ENCODE measurements at regions not wholly inside any gene's neighbourhood (a gene's known extent, or its start where the extent isn't known, plus 50 kb on each side); places are given as distances from the start of the nearest gene placed in this dataset.
A peak's percentile ranks its signal among the peaks of the same experiment; 100 is the strongest.

DNA sequence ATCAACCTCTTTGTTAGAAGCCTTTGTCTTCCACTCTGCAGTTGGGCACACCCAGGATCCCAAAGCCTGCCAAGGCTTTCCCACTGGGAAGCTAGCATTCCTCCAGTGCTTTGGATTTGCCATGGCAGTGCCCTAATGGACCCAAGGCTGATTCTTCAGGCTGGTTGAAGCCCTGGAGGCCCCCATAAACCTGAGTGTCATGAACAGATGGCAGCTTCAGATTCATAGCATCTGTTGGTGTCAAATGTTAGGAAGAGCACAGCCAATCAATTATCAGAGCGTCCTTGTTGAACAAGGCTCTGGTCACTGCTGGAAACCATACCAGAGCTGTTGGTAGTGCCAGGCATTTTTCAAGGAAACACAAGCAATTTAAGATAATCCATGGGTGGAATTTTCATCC is 241.1 kb upstream of the KLF4 start:
- Mint-ChIP-seq H3K27me3 (ENCODE audit: unreplicated experiment) (no peaks in the 10 kb centered on the region), H3K4me3 (ENCODE audit: unreplicated experiment) (no peak overlapping the region), H3K4me1 (ENCODE audit: unreplicated experiment) (peaks cover 16% of the 10 kb centered on the region), H3K9me3 (ENCODE audit: unreplicated experiment) (no peaks in the 10 kb centered on the region), H3K27ac (ENCODE audit: unreplicated experiment) (no peak overlapping the region), H3K36me3 (ENCODE audit: unreplicated experiment) (no peaks in the 10 kb centered on the region)
- no peak for TF ChIP-seq CTCF (IDR thresholded peaks at IDR 0.05)
- DNase-seq (ENCODE audit: extremely low spot score, unreplicated experiment), result no peak

GRCh38 chr9:107727086-107727780 is 237.7 kb upstream of the KLF4 start:
- Mint-ChIP-seq H3K36me3 (ENCODE audit: unreplicated experiment) (no peaks in the 10 kb centered on the region), H3K4me3 (ENCODE audit: unreplicated experiment) (no peak overlapping the region), H3K4me1 (ENCODE audit: unreplicated experiment) (peaks cover 6% of the 10 kb centered on the region), H3K9me3 (ENCODE audit: unreplicated experiment) (peaks cover 4% of the 10 kb centered on the region), H3K27me3 (ENCODE audit: unreplicated experiment) (peaks cover 4% of the 10 kb centered on the region), H3K27ac (ENCODE audit: unreplicated experiment) (peak overlapping the region; percentile 78)
- TF ChIP-seq CTCF (IDR thresholded peaks at IDR 0.05), result no peak
- no peak for DNase-seq (ENCODE audit: extremely low spot score, unreplicated experiment)

- H3K27ac Mint-ChIP-seq (ENCODE audit: unreplicated experiment), result no peak overlapping the region
- no peaks in the 10 kb centered on the region for H3K36me3 Mint-ChIP-seq (ENCODE audit: unreplicated experiment)
- H3K4me1 Mint-ChIP-seq (ENCODE audit: unreplicated experiment), result peaks cover 10% of the 10 kb centered on the region
- H3K4me3 Mint-ChIP-seq (ENCODE audit: unreplicated experiment), result no peak overlapping the region
- no peak for TF ChIP-seq CTCF (IDR thresholded peaks at IDR 0.05)
- H3K9me3 Mint-ChIP-seq (ENCODE audit: unreplicated experiment), result peaks cover 4% of the 10 kb centered on the region
- peaks cover 6% of the 10 kb centered on the region for H3K27me3 Mint-ChIP-seq (ENCODE audit: unreplicated experiment)
- DNase-seq (ENCODE audit: extremely low spot score, unreplicated experiment), result no peak
These were observed 233.4 kb upstream of the KLF4 start for GRCh38 chr9:107723015-107723414.

- Mint-ChIP-seq H3K27me3 (ENCODE audit: unreplicated experiment) (peaks cover 6% of the 10 kb centered on the region), H3K4me3 (ENCODE audit: unreplicated experiment) (no peak overlapping the region), H3K36me3 (ENCODE audit: unreplicated experiment) (no peaks in the 10 kb centered on the region), H3K9me3 (ENCODE audit: unreplicated experiment) (peaks cover 4% of the 10 kb centered on the region), H3K4me1 (ENCODE audit: unreplicated experiment) (peaks cover 4% of the 10 kb centered on the region), H3K27ac (ENCODE audit: unreplicated experiment) (no peak overlapping the region)
- no peak for TF ChIP-seq CTCF (IDR thresholded peaks at IDR 0.05)
- no peak for DNase-seq (ENCODE audit: extremely low spot score, unreplicated experiment)
These were observed 232.2 kb upstream of the KLF4 start for GRCh38 chr9:107721705-107722245.

- TF ChIP-seq CTCF (IDR thresholded peaks at IDR 0.05), result no peak
- H3K27me3 Mint-ChIP-seq (ENCODE audit: unreplicated experiment), result peaks cover 6% of the 10 kb centered on the region
- no peak overlapping the region for H3K27ac Mint-ChIP-seq (ENCODE audit: unreplicated experiment)
These were observed 230.9 kb upstream of the KLF4 start for GRCh38 chr9:107720501-107720900.

More at GRCh38 chr9:107720501-107720900, 230.9 kb upstream of the KLF4 start:
- Mint-ChIP-seq H3K36me3 (ENCODE audit: unreplicated experiment) (no peaks in the 10 kb centered on the region), H3K4me3 (ENCODE audit: unreplicated experiment) (no peak overlapping the region), H3K4me1 (ENCODE audit: unreplicated experiment) (peaks cover 4% of the 10 kb centered on the region), H3K9me3 (ENCODE audit: unreplicated experiment) (peaks cover 4% of the 10 kb centered on the region)
- DNase-seq (ENCODE audit: extremely low spot score, unreplicated experiment), result no peak

All from osteocyte (in vitro differentiated cells).